MCF 10A (cell line): ENCODE measurements at regions not wholly inside any gene's neighbourhood (a gene's known extent, or its start where the extent isn't known, plus 50 kb on each side); places are given as distances from the start of the nearest gene placed in this dataset.

Experiments used
- BruUV-seq: library from RNA; stranded (reverse); fragments of 400-500 nt; replicated peaks from 2 replicates; lab custom pipeline; 2021; lab: Mats Ljungman, UMichigan
- CTCF ChIA-PET: fragments of 300-600 bp; sonication (Branson Sonifier 250); formaldehyde crosslinking; extraction: SDS; loops from one replicate; lab custom pipeline; 2021; ENCODE audit warnings: antibody characterized with exemption, inconsistent platforms; lab: Yijun Ruan, JAX
- POLR2A ChIA-PET: fragments of 300-600, 350-650 bp; sonication (Branson Sonifier 250); formaldehyde crosslinking; extraction: SDS; loops from one replicate; lab custom pipeline; 2020; ENCODE audit warnings: antibody characterized with exemption, inconsistent platforms; lab: Yijun Ruan, JAX
- DNase-seq: peaks from one replicate; pipeline ENCODE4 v3.0.0-alpha.2; 2018; ENCODE audit not compliant: unreplicated experiment
- H3K27ac Mint-ChIP-seq: one replicate; pipeline ENCODE4 v1.8.0; 2022; ENCODE audit warnings: mild to moderate bottlenecking, low read depth, mixed read lengths; ENCODE audit not compliant: unreplicated experiment
- H3K27me3 Mint-ChIP-seq: one replicate; pipeline ENCODE4 v1.8.0; 2022; ENCODE audit warnings: mixed read lengths; ENCODE audit not compliant: insufficient read depth, unreplicated experiment
- H3K36me3 Mint-ChIP-seq: one replicate; pipeline ENCODE4 v1.8.0; 2022; ENCODE audit warnings: mild to moderate bottlenecking, moderate library complexity, mixed read lengths; ENCODE audit not compliant: insufficient read depth, unreplicated experiment
- H3K4me1 Mint-ChIP-seq: one replicate; pipeline ENCODE4 v1.8.0; 2022; ENCODE audit warnings: mixed read lengths; ENCODE audit not compliant: insufficient read depth, unreplicated experiment
- H3K4me3 Mint-ChIP-seq: one replicate; pipeline ENCODE4 v1.8.0; 2022; ENCODE audit warnings: mild to moderate bottlenecking, moderate library complexity, mixed read lengths; ENCODE audit not compliant: unreplicated experiment
- H3K9me3 Mint-ChIP-seq: one replicate; pipeline ENCODE4 v1.8.0; 2022; ENCODE audit warnings: mixed read lengths; ENCODE audit not compliant: unreplicated experiment
- intact Hi-C: fragments of 100-400 bp; cut with micrococcal nuclease; formaldehyde crosslinking; loops from 2 replicates; pipeline ENCODE4 v1.14.1; 2022
- TF ChIP-seq, protein P1 (sequence below): fragments of 200-600 bp; IDR thresholded peaks from one replicate; pipeline ENCODE4 v1.8.0; 2022; ENCODE audit warnings: antibody characterized with exemption, mild to moderate bottlenecking; ENCODE audit not compliant: unreplicated experiment

DNA sequence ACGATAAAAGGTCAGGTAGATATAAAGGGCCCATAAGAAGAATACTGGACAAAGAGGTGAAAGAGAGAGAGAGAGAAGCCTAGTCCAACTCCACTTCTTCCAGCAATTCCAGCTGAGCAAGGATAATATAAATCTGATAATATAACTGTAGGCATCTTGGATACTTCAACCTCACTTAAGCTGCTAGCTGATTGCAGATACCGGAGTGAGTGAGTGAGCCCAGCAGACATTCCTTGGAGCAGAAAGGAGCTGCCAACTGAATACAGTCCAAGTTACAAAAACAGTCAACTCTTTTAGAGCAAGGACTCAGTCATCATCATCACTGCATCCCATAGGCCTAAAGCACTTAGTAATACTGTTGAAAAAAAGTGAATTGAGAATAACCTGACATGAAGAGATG is 387.6 kb downstream of the SLITRK6 start:
- no peaks in the 10 kb centered on the region for H3K9me3 Mint-ChIP-seq
- H3K4me1 Mint-ChIP-seq: no peaks in the 10 kb centered on the region
- TF ChIP-seq, protein P1, sequence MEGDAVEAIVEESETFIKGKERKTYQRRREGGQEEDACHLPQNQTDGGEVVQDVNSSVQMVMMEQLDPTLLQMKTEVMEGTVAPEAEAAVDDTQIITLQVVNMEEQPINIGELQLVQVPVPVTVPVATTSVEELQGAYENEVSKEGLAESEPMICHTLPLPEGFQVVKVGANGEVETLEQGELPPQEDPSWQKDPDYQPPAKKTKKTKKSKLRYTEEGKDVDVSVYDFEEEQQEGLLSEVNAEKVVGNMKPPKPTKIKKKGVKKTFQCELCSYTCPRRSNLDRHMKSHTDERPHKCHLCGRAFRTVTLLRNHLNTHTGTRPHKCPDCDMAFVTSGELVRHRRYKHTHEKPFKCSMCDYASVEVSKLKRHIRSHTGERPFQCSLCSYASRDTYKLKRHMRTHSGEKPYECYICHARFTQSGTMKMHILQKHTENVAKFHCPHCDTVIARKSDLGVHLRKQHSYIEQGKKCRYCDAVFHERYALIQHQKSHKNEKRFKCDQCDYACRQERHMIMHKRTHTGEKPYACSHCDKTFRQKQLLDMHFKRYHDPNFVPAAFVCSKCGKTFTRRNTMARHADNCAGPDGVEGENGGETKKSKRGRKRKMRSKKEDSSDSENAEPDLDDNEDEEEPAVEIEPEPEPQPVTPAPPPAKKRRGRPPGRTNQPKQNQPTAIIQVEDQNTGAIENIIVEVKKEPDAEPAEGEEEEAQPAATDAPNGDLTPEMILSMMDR: no peak
- no TSS peak for BruUV-seq
- intact Hi-C loops: no loop called here
- no peak overlapping the region for H3K27ac Mint-ChIP-seq
- H3K36me3 Mint-ChIP-seq: no peaks in the 10 kb centered on the region
- no peak for DNase-seq
- CTCF ChIA-PET: no interaction called here
- no peak overlapping the region for H3K4me3 Mint-ChIP-seq
- H3K27me3 Mint-ChIP-seq: no peaks in the 10 kb centered on the region
- POLR2A ChIA-PET: no interaction called here

DNA sequence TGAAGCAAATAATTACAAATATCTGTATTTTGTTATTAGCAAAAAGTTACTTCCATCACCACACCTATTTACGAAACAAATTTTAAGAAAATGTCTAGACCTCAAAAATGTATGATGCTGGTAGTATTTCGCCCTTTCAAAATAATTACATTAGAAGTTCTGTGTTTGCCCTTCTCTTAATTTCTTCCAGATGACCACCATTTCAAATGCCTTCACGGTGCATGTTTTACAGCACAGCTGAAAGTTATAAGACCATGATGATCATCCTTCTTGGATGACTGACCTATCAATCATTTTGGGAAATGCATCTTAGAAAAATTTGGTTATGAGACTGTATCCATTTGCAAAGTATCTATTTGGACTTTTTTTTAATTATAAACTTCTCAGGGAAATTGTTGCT is 390.8 kb downstream of the SLITRK6 start:
- intact Hi-C loops: no loop called here
- TF ChIP-seq, protein P1: no peak
- Mint-ChIP-seq H3K36me3 (no peaks in the 10 kb centered on the region), H3K27ac (no peak overlapping the region), H3K4me3 (no peak overlapping the region), H3K9me3 (peaks cover 4% of the 10 kb centered on the region), H3K27me3 (no peaks in the 10 kb centered on the region), H3K4me1 (no peaks in the 10 kb centered on the region)
- CTCF ChIA-PET: no interaction called here
- POLR2A ChIA-PET: no interaction called here
- no peak for DNase-seq
- no TSS peak for BruUV-seq

DNA sequence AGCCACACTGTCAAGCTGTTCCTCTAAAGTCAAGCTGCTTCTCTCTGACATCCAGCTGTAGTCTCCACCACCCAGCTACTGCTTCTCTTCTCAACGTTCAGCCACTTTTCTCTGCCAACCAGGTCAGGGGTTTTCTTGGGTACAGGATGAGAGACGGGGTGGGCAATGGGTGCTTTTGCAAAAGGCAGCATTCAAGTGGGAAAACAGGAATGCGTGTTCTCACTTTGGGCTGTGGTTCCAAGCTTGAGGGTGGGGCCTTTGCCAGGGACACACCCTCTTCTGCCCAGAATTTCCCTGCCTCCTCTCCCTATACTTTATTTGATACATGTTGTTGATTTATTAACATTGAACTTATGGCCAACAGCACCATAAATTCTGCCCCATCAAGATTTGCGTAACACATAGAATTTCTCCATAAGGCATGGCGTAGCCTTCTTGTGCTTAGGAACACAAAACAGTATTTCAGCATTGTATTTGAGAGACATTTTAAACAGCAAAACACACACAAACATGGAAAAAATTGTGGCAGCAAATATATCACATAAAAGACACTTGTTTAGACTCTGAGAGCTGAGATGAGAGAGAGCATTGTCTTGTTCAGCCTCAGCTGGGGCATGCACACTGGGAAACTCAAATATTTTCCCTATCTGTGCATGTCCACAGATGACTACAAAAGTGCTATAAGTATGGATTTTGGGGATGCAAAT is 392.8 kb downstream of the SLITRK6 start:
- no TSS peak for BruUV-seq
- Mint-ChIP-seq H3K4me1 (no peaks in the 10 kb centered on the region), H3K4me3 (no peak overlapping the region), H3K36me3 (no peaks in the 10 kb centered on the region), H3K27ac (no peak overlapping the region), H3K9me3 (peaks cover 7% of the 10 kb centered on the region), H3K27me3 (no peaks in the 10 kb centered on the region)
- DNase-seq: no peak
- CTCF ChIA-PET: interaction anchor here (0.7 kb wide), 2 partner anchors 107 to 262 kb away, joined by 3 read pairs; no protein-coding TSS in a partner anchor
- intact Hi-C loops: no loop called here
- POLR2A ChIA-PET: no interaction called here
- TF ChIP-seq, protein P1: no peak

DNA sequence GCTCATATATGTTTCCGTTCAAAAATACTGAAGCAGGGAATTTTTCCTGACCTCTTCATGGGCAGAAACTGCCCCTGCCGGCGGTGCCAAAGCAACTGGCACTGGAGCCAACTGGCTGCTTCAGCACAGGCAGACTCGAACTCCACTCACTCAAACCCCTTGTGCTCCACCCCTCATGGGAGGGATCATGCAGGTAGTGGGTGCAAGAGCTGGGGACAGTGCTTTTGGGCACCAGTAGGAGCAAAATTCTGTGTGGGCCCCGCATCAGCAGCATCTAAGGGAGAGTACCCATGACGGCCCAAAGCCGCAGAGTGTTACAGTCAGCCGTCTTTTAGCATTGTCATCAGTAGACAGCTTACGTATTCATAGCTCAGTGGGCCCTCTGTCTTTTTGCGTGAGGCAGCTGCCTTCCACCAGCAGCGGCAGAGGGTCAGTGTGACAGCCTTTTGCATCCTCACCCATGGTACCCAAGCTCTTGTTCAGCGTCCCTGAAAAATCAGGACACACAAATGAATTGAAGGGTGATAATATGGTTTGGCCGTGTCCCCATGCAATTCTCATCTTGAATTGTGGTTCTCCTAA is 393.8 kb downstream of the SLITRK6 start:
- Mint-ChIP-seq H3K36me3 (no peaks in the 10 kb centered on the region), H3K4me1 (no peaks in the 10 kb centered on the region)
- BruUV-seq: no TSS peak

More for the DNA sequence above, 393.8 kb downstream of the SLITRK6 start:
- H3K27ac Mint-ChIP-seq: no peak overlapping the region
- no peak overlapping the region for H3K4me3 Mint-ChIP-seq
- intact Hi-C loops: no loop called here
- peaks cover 7% of the 10 kb centered on the region for H3K9me3 Mint-ChIP-seq
- H3K27me3 Mint-ChIP-seq: no peaks in the 10 kb centered on the region
- DNase-seq: no peak
- TF ChIP-seq, protein P1: no peak
- ChIA-PET CTCF (no interaction called here), POLR2A (no interaction called here)
